ENCODE measurements at regions not wholly inside any gene's neighbourhood (a gene's known extent, or its start where the extent isn't known, plus 50 kb on each side); places are given as distances from the start of the nearest gene placed in this dataset.
"Not testable (repeated sequence)": the region's sequence is repeated elsewhere in the genome, so short reads cannot be mapped to it uniquely, and the experiment has no call there.

GRCh38 chr2:210963386-210963785, 407.0 kb downstream of the CPS1 start:
- no peak for DNase-seq

- no peak for DNase-seq
Observed at GRCh38 chr2:210964141-210964764, 407.9 kb downstream of the CPS1 start.

GRCh38 chr2:210965472-210965871, 409.1 kb downstream of the CPS1 start:
- DNase-seq: no peak

GRCh38 chr2:210966330-210966729, 409.9 kb downstream of the CPS1 start:
- DNase-seq: no peak

GRCh38 chr2:210971431-210971830, 415.0 kb downstream of the CPS1 start:
- DNase-seq: no peak

GRCh38 chr2:210986806-210987205, 430.4 kb downstream of the CPS1 start:
- not testable (repeated sequence) for DNase-seq

GRCh38 chr2:210991107-210991506, 434.7 kb downstream of the CPS1 start:
- DNase-seq: no peak

GRCh38 chr2:210994104-210994503, 437.7 kb downstream of the CPS1 start:
- no peak for DNase-seq

- DNase-seq: no peak
Observed at GRCh38 chr2:210997373-210997772, 441.0 kb downstream of the CPS1 start.

GRCh38 chr2:210998334-210998733, 441.9 kb downstream of the CPS1 start:
- DNase-seq: no peak

GRCh38 chr2:211014376-211014775, 458.0 kb downstream of the CPS1 start:
- no peak for DNase-seq

GRCh38 chr2:211014906-211015305, 458.5 kb downstream of the CPS1 start:
- no peak for DNase-seq

GRCh38 chr2:211025089-211025488, 468.7 kb downstream of the CPS1 start:
- not testable (repeated sequence) for DNase-seq

GRCh38 chr2:211026109-211026508, 469.7 kb downstream of the CPS1 start:
- DNase-seq: no peak

- DNase-seq: no peak
Observed at GRCh38 chr2:211027976-211028375, 471.6 kb downstream of the CPS1 start.

GRCh38 chr2:211033765-211034164, 477.4 kb downstream of the CPS1 start:
- no peak for DNase-seq

- no peak for DNase-seq
Observed at GRCh38 chr2:211035548-211036185, 479.3 kb downstream of the CPS1 start.

GRCh38 chr2:211045025-211045424, 488.6 kb downstream of the CPS1 start:
- DNase-seq: no peak

GRCh38 chr2:211049321-211050018, 493.1 kb downstream of the CPS1 start:
- DNase-seq: no peak

GRCh38 chr2:211055438-211055837, 499.0 kb downstream of the CPS1 start:
- DNase-seq: no peak

GRCh38 chr2:211061612-211062296, 505.4 kb downstream of the CPS1 start:
- no peak for DNase-seq

- no peak for DNase-seq
Observed at GRCh38 chr2:211062297-211062612, 505.9 kb downstream of the CPS1 start.

GRCh38 chr2:211067029-211067428, 510.6 kb downstream of the CPS1 start:
- DNase-seq: no peak
